HG02981 (cell line): ENCODE measurements at regions not wholly inside any gene's neighbourhood (a gene's known extent, or its start where the extent isn't known, plus 50 kb on each side); places are given as distances from the start of the nearest gene placed in this dataset.
"Not testable (repeated sequence)": the region's sequence is repeated elsewhere in the genome, so short reads cannot be mapped to it uniquely, and the experiment has no call there.

Source experiments
- ATAC-seq: cut with Tn5 transposase; IDR thresholded peaks from one replicate; pipeline ENCODE4 v1.9.1; 2021; ENCODE audit warnings: mild to moderate bottlenecking, moderate library complexity; ENCODE audit not compliant: unreplicated experiment

GRCh38 chr2:4965556-4966320 is 726.4 kb upstream of the SOX11 start:
- ATAC-seq = no peak

GRCh38 chr2:4967206-4967605 is 725.0 kb upstream of the SOX11 start:
- no peak for ATAC-seq

- ATAC-seq = no peak
Observed at GRCh38 chr2:4972472-4972871, 719.7 kb upstream of the SOX11 start.

- no peak for ATAC-seq
Observed at GRCh38 chr2:4973354-4973753, 718.8 kb upstream of the SOX11 start.

- no peak for ATAC-seq
Observed at GRCh38 chr2:4973973-4974372, 718.2 kb upstream of the SOX11 start.

GRCh38 chr2:4976407-4976806 is 715.8 kb upstream of the SOX11 start:
- no peak for ATAC-seq

GRCh38 chr2:4979111-4979510 is 713.1 kb upstream of the SOX11 start:
- no peak for ATAC-seq

- no peak for ATAC-seq
Observed at GRCh38 chr2:4980995-4981394, 711.2 kb upstream of the SOX11 start.

GRCh38 chr2:4981802-4982409 is 710.3 kb upstream of the SOX11 start:
- no peak for ATAC-seq

GRCh38 chr2:4988444-4988843 is 703.7 kb upstream of the SOX11 start:
- not testable (repeated sequence) for ATAC-seq

- no peak for ATAC-seq
Observed at GRCh38 chr2:4992226-4992625, 700.0 kb upstream of the SOX11 start.

- no peak for ATAC-seq
Observed at GRCh38 chr2:4995466-4995865, 696.7 kb upstream of the SOX11 start.

GRCh38 chr2:5007596-5007995 is 684.6 kb upstream of the SOX11 start:
- no peak for ATAC-seq

- no peak for ATAC-seq
Observed at GRCh38 chr2:5019324-5019723, 672.9 kb upstream of the SOX11 start.

GRCh38 chr2:5020116-5020875 is 671.9 kb upstream of the SOX11 start:
- no peak for ATAC-seq

GRCh38 chr2:5021136-5021535 is 671.0 kb upstream of the SOX11 start:
- ATAC-seq = no peak

GRCh38 chr2:5022061-5022460 is 670.1 kb upstream of the SOX11 start:
- no peak for ATAC-seq

- not testable (repeated sequence) for ATAC-seq
Observed at GRCh38 chr2:5022708-5023635, 669.2 kb upstream of the SOX11 start.

GRCh38 chr2:5026571-5027234 is 665.5 kb upstream of the SOX11 start:
- ATAC-seq = no peak

- no peak for ATAC-seq
Observed at GRCh38 chr2:5035057-5035488, 657.1 kb upstream of the SOX11 start.
